Stimulated activated CD8-positive, alpha-beta memory T cell treated with anti-CD3 and anti-CD28 coated beads, Interleukin-12 subunit alpha, Interleukin-12 subunit beta, amount 100 ng/mL, for 4 hours (primary cell): ENCODE measurements at regions not wholly inside any gene's neighbourhood (a gene's known extent, or its start where the extent isn't known, plus 50 kb on each side); places are given as distances from the start of the nearest gene placed in this dataset.
"Not testable (repeated sequence)": the region's sequence is repeated elsewhere in the genome, so short reads cannot be mapped to it uniquely, and the experiment has no call there.

Source experiments
- DNase-seq: peaks from one replicate; pipeline ENCODE4 v3.0.0-alpha.2; 2020; ENCODE audit warnings: low read depth

- DNase-seq: no peak
Measured at GRCh38 chr20:28562510-28562898, 2695.0 kb upstream of the DEFB115 start.

GRCh38 chr20:28562899-28563521 lies 2694.5 kb upstream of the DEFB115 start:
- not testable (repeated sequence) for DNase-seq

GRCh38 chr20:28564024-28564423 lies 2693.4 kb upstream of the DEFB115 start:
- DNase-seq: not testable (repeated sequence)

GRCh38 chr20:28564688-28565463 lies 2692.6 kb upstream of the DEFB115 start:
- not testable (repeated sequence) for DNase-seq

- DNase-seq: not testable (repeated sequence)
Measured at GRCh38 chr20:28575991-28576390, 2681.5 kb upstream of the DEFB115 start.

GRCh38 chr20:28591680-28592079 lies 2665.8 kb upstream of the DEFB115 start:
- DNase-seq: not testable (repeated sequence)

GRCh38 chr20:28593383-28593782 lies 2664.1 kb upstream of the DEFB115 start:
- not testable (repeated sequence) for DNase-seq

- DNase-seq: not testable (repeated sequence)
Measured at GRCh38 chr20:28594476-28594875, 2663.0 kb upstream of the DEFB115 start.

- DNase-seq: not testable (repeated sequence)
Measured at GRCh38 chr20:28602006-28602402, 2655.5 kb upstream of the DEFB115 start.

- DNase-seq: peak; percentile 66
Measured at GRCh38 chr20:28602403-28603217, 2654.9 kb upstream of the DEFB115 start.

GRCh38 chr20:28603218-28603577 lies 2654.3 kb upstream of the DEFB115 start:
- not testable (repeated sequence) for DNase-seq

- DNase-seq: no peak
Measured at GRCh38 chr20:28616354-28616753, 2641.1 kb upstream of the DEFB115 start.

GRCh38 chr20:28619956-28620651 lies 2637.4 kb upstream of the DEFB115 start:
- DNase-seq: not testable (repeated sequence)

GRCh38 chr20:28625112-28625511 lies 2632.4 kb upstream of the DEFB115 start:
- not testable (repeated sequence) for DNase-seq

- not testable (repeated sequence) for DNase-seq
Measured at GRCh38 chr20:28640831-28641230, 2616.6 kb upstream of the DEFB115 start.
